ENCODE measurements at regions not wholly inside any gene's neighbourhood (a gene's known extent, or its start where the extent isn't known, plus 50 kb on each side); places are given as distances from the start of the nearest gene placed in this dataset.

DNA sequence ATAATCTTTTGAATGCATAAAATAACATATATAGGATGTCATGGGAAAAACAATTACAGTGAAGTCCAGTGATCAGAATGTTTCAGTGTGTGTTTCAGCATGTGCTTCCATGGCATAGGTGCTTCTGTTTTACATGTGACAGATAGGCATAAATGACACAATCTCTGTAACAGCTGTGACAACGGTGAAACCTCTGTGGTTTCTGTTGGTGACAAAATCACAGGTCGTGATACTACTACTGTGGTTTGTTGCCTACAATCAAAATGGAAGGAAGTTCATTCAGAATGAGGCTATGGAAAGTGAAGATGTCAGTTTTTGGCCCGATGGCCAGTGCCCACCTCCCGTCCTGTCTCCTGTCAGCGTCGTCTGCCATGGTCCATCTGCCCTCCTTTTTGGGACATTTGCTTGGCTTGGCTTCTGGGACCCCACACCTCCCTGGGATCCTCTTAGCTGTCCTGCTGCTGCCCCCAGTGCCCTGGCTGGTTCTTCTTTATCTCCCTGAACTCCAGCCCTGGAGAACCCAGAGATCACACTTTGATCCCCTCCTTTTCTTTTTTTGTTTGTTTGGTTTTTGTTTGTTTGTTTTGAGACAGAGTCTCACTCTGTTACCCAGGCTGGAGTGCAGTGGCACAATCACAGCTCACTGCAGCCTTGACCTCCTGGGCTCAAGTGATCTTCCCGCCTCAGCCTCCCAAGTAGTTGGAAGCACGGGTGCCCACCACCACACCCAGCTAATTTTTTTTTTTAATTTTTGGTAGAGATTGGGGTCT is 79.3 kb upstream of the NAA20 start:
- Histone ChIP-seq H3K79me2 (ENCODE audit: insufficient read depth, low read length) (no peaks in the 10 kb centered on the region), H3K4me1 (ENCODE audit: insufficient read depth, low read length) (peaks cover 9% of the 10 kb centered on the region; the same call in 1 of the 2 replicates), H2AFZ (ENCODE audit: low read depth, low read length) (0 out of 2 replicates have a peak overlapping the region, but pooled peaks have one; percentile 4), H3K4me2 (ENCODE audit: insufficient read depth, low read length) (peak overlapping the region; percentile 31; the same call in 1 of the 2 replicates), H3K27ac (ENCODE audit: low read length) (no peak overlapping the region), H3K27me3 (ENCODE audit: insufficient read depth, low read length, poor library complexity) (peaks cover 10% of the 10 kb centered on the region), H3K9ac (ENCODE audit: low read depth, low read length) (no peak overlapping the region), H3K4me3 (ENCODE audit: low read depth in 1 of 2, low read length in 2 of 2) (no peak overlapping the region), H3K9me3 (ENCODE audit: insufficient read depth, low read length, severe bottlenecking) (no peaks in the 10 kb centered on the region), H3K36me3 (ENCODE audit: insufficient read depth, low read length) (no peaks in the 10 kb centered on the region), H4K20me1 (ENCODE audit: insufficient read depth, low read length) (no peaks in the 10 kb centered on the region)
- DNase-seq, result peak; percentile 35
- TF ChIP-seq, protein P1, sequence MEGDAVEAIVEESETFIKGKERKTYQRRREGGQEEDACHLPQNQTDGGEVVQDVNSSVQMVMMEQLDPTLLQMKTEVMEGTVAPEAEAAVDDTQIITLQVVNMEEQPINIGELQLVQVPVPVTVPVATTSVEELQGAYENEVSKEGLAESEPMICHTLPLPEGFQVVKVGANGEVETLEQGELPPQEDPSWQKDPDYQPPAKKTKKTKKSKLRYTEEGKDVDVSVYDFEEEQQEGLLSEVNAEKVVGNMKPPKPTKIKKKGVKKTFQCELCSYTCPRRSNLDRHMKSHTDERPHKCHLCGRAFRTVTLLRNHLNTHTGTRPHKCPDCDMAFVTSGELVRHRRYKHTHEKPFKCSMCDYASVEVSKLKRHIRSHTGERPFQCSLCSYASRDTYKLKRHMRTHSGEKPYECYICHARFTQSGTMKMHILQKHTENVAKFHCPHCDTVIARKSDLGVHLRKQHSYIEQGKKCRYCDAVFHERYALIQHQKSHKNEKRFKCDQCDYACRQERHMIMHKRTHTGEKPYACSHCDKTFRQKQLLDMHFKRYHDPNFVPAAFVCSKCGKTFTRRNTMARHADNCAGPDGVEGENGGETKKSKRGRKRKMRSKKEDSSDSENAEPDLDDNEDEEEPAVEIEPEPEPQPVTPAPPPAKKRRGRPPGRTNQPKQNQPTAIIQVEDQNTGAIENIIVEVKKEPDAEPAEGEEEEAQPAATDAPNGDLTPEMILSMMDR (IDR thresholded peaks at IDR 0.05; ENCODE audit: borderline replicate concordance, extremely low read depth, low read length, poor library complexity, severe bottlenecking), result no peak
- no peak for TF ChIP-seq EZH2 (IDR thresholded peaks at IDR 0.05; ENCODE audit: borderline replicate concordance, low read depth, low read length, severe bottlenecking)
- peak; percentile 85 for ATAC-seq (ENCODE audit: insufficient read depth, low read depth)

GRCh38 chr20:19938421-19939090 is 78.6 kb upstream of the NAA20 start:
- ATAC-seq (ENCODE audit: insufficient read depth, low read depth) (no peak), DNase-seq (no peak)
- H3K36me3 ChIP-seq (ENCODE audit: insufficient read depth, low read length), result no peaks in the 10 kb centered on the region
- H3K9ac ChIP-seq (ENCODE audit: low read depth, low read length), result no peak overlapping the region
- H3K4me3 ChIP-seq (ENCODE audit: low read depth in 1 of 2, low read length in 2 of 2), result no peak overlapping the region
- H3K4me2 ChIP-seq (ENCODE audit: insufficient read depth, low read length), result no peak overlapping the region
- no peaks in the 10 kb centered on the region for H4K20me1 ChIP-seq (ENCODE audit: insufficient read depth, low read length)
- TF ChIP-seq, protein P1 (IDR thresholded peaks at IDR 0.05; ENCODE audit: borderline replicate concordance, extremely low read depth, low read length, poor library complexity, severe bottlenecking), result no peak
- TF ChIP-seq EZH2 (IDR thresholded peaks at IDR 0.05; ENCODE audit: borderline replicate concordance, low read depth, low read length, severe bottlenecking), result no peak
- no peak overlapping the region for H3K27ac ChIP-seq (ENCODE audit: low read length)
- H3K9me3 ChIP-seq (ENCODE audit: insufficient read depth, low read length, severe bottlenecking), result no peaks in the 10 kb centered on the region
- H3K79me2 ChIP-seq (ENCODE audit: insufficient read depth, low read length), result no peaks in the 10 kb centered on the region
- peaks cover 9% of the 10 kb centered on the region; the same call in 1 of the 2 replicates for H3K4me1 ChIP-seq (ENCODE audit: insufficient read depth, low read length)
- no peak overlapping the region for H2AFZ ChIP-seq (ENCODE audit: low read depth, low read length)
- peaks cover 15% of the 10 kb centered on the region for H3K27me3 ChIP-seq (ENCODE audit: insufficient read depth, low read length, poor library complexity)

DNA sequence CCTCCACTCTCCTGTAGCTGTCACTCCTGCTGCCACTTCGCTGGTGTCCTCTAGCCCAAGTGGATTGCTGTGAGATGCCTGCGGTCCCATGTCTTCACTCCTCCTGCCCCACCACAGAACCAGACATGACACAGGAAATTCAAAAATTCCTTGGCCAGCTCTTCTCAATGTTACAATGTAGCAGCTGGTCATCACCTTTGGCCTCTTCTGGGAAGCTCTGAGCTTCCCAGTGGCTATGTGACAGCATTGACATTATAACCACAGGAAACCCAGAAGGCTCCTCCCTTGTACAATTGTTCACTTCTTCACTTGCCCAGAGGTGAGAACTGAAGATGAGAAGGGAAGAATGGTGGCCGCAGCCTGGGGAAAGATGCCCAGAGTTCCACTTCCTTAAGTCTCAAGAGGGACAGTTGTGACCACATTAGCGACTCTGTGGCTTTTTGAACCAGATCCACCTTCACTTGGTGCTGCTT is 76.1 kb upstream of the NAA20 start:
- no peaks in the 10 kb centered on the region for H3K36me3 ChIP-seq (ENCODE audit: insufficient read depth, low read length)
- no peak overlapping the region for H2AFZ ChIP-seq (ENCODE audit: low read depth, low read length)
- H3K4me2 ChIP-seq (ENCODE audit: insufficient read depth, low read length), result no peak overlapping the region
- H4K20me1 ChIP-seq (ENCODE audit: insufficient read depth, low read length), result no peaks in the 10 kb centered on the region
- H3K27ac ChIP-seq (ENCODE audit: low read length), result no peak overlapping the region
- ATAC-seq (ENCODE audit: insufficient read depth, low read depth), result no peak
- no peaks in the 10 kb centered on the region for H3K79me2 ChIP-seq (ENCODE audit: insufficient read depth, low read length)
- no peak overlapping the region for H3K4me3 ChIP-seq (ENCODE audit: low read depth in 1 of 2, low read length in 2 of 2)
- H3K4me1 ChIP-seq (ENCODE audit: insufficient read depth, low read length), result peaks cover 9% of the 10 kb centered on the region; the same call in 1 of the 2 replicates
- no peaks in the 10 kb centered on the region for H3K9me3 ChIP-seq (ENCODE audit: insufficient read depth, low read length, severe bottlenecking)
- H3K27me3 ChIP-seq (ENCODE audit: insufficient read depth, low read length, poor library complexity), result peaks cover 11% of the 10 kb centered on the region
- no peak for TF ChIP-seq EZH2 (IDR thresholded peaks at IDR 0.05; ENCODE audit: borderline replicate concordance, low read depth, low read length, severe bottlenecking)
- TF ChIP-seq, protein P1 (IDR thresholded peaks at IDR 0.05; ENCODE audit: borderline replicate concordance, extremely low read depth, low read length, poor library complexity, severe bottlenecking), result no peak
- no peak for DNase-seq
- no peak overlapping the region for H3K9ac ChIP-seq (ENCODE audit: low read depth, low read length)

All from DND-41 (cell line).